Stimulated activated naive CD8-positive, alpha-beta T cell treated with anti-CD3 and anti-CD28 coated beads, Interleukin-15, Interleukin-2, amounts not matched to agents 100 ng/mL and 50 ng/mL, for 24 hours (primary cell): ENCODE measurements at regions not wholly inside any gene's neighbourhood (a gene's known extent, or its start where the extent isn't known, plus 50 kb on each side); places are given as distances from the start of the nearest gene placed in this dataset.
"Not testable (repeated sequence)": the region's sequence is repeated elsewhere in the genome, so short reads cannot be mapped to it uniquely, and the experiment has no call there.

Source experiments
- H3K27ac Mint-ChIP-seq: one replicate; pipeline ENCODE4 v1.8.0; 2021; ENCODE audit warnings: mild to moderate bottlenecking, mixed read lengths
- H3K27me3 Mint-ChIP-seq: one replicate; pipeline ENCODE4 v1.8.0; 2021; ENCODE audit warnings: mixed read lengths
- H3K36me3 Mint-ChIP-seq: one replicate; pipeline ENCODE4 v1.8.0; 2021; ENCODE audit warnings: low read depth, mixed read lengths
- H3K4me1 Mint-ChIP-seq: one replicate; pipeline ENCODE4 v1.8.0; 2021; ENCODE audit warnings: low read depth, mixed read lengths
- H3K4me3 Mint-ChIP-seq: one replicate; pipeline ENCODE4 v1.8.0; 2021; ENCODE audit warnings: mild to moderate bottlenecking, mixed read lengths
- H3K9me3 Mint-ChIP-seq: one replicate; pipeline ENCODE4 v1.8.0; 2021; ENCODE audit warnings: mixed read lengths

GRCh38 chr5:3092664-3093063 lies 341.2 kb upstream of the IRX2 start:
- Mint-ChIP-seq H3K9me3 (peaks cover 13% of the 10 kb centered on the region), H3K27ac (no peak overlapping the region), H3K27me3 (no peaks in the 10 kb centered on the region), H3K36me3 (no peaks in the 10 kb centered on the region), H3K4me1 (no peaks in the 10 kb centered on the region), H3K4me3 (no peak overlapping the region)

- no peaks in the 10 kb centered on the region for H3K36me3 Mint-ChIP-seq
- H3K27me3 Mint-ChIP-seq = no peaks in the 10 kb centered on the region
- H3K27ac Mint-ChIP-seq = no peak overlapping the region
- H3K4me3 Mint-ChIP-seq = no peak overlapping the region
- H3K4me1 Mint-ChIP-seq = no peaks in the 10 kb centered on the region
- H3K9me3 Mint-ChIP-seq = peaks cover 13% of the 10 kb centered on the region
Measured at GRCh38 chr5:3092211-3092610, 340.7 kb upstream of the IRX2 start.

- H3K27me3 Mint-ChIP-seq = no peaks in the 10 kb centered on the region
- H3K27ac Mint-ChIP-seq = no peak overlapping the region
- H3K9me3 Mint-ChIP-seq = peaks cover 13% of the 10 kb centered on the region
- H3K4me3 Mint-ChIP-seq = no peak overlapping the region
- H3K36me3 Mint-ChIP-seq = no peaks in the 10 kb centered on the region
- H3K4me1 Mint-ChIP-seq = no peaks in the 10 kb centered on the region
Measured at GRCh38 chr5:3091040-3091774, 339.7 kb upstream of the IRX2 start.

- H3K9me3 Mint-ChIP-seq = peaks cover 13% of the 10 kb centered on the region
- H3K4me1 Mint-ChIP-seq, H3K36me3 Mint-ChIP-seq, H3K4me3 Mint-ChIP-seq, H3K27ac Mint-ChIP-seq, H3K27me3 Mint-ChIP-seq: not testable (repeated sequence)
Measured at GRCh38 chr5:3090305-3090704, 338.8 kb upstream of the IRX2 start.

GRCh38 chr5:3080366-3080765 lies 328.9 kb upstream of the IRX2 start:
- no peaks in the 10 kb centered on the region for H3K36me3 Mint-ChIP-seq
- peaks cover 27% of the 10 kb centered on the region for H3K9me3 Mint-ChIP-seq
- no peaks in the 10 kb centered on the region for H3K4me1 Mint-ChIP-seq
- no peak overlapping the region for H3K27ac Mint-ChIP-seq
- no peaks in the 10 kb centered on the region for H3K27me3 Mint-ChIP-seq
- no peak overlapping the region for H3K4me3 Mint-ChIP-seq

- no peak overlapping the region for H3K4me3 Mint-ChIP-seq
- H3K4me1 Mint-ChIP-seq = no peaks in the 10 kb centered on the region
- no peak overlapping the region for H3K27ac Mint-ChIP-seq
- H3K36me3 Mint-ChIP-seq = no peaks in the 10 kb centered on the region
- H3K9me3 Mint-ChIP-seq = peaks cover 19% of the 10 kb centered on the region
- H3K27me3 Mint-ChIP-seq = no peaks in the 10 kb centered on the region
Measured at GRCh38 chr5:3077684-3078083, 326.2 kb upstream of the IRX2 start.

GRCh38 chr5:3075309-3075708 lies 323.8 kb upstream of the IRX2 start:
- peaks cover 19% of the 10 kb centered on the region for H3K9me3 Mint-ChIP-seq

GRCh38 chr5:3068401-3068800 lies 316.9 kb upstream of the IRX2 start:
- H3K36me3 Mint-ChIP-seq = no peaks in the 10 kb centered on the region
- no peak overlapping the region for H3K4me3 Mint-ChIP-seq
- H3K27me3 Mint-ChIP-seq = no peaks in the 10 kb centered on the region
- H3K4me1 Mint-ChIP-seq = no peaks in the 10 kb centered on the region
- H3K27ac Mint-ChIP-seq = no peak overlapping the region
- peaks cover 15% of the 10 kb centered on the region for H3K9me3 Mint-ChIP-seq

More at GRCh38 chr5:3075309-3075708, 323.8 kb upstream of the IRX2 start:
- no peaks in the 10 kb centered on the region for H3K4me1 Mint-ChIP-seq
- no peaks in the 10 kb centered on the region for H3K27me3 Mint-ChIP-seq
- H3K27ac Mint-ChIP-seq = no peak overlapping the region
- no peaks in the 10 kb centered on the region for H3K36me3 Mint-ChIP-seq
- H3K4me3 Mint-ChIP-seq = no peak overlapping the region

GRCh38 chr5:3060283-3060682 lies 308.8 kb upstream of the IRX2 start:
- H3K4me1 Mint-ChIP-seq = no peaks in the 10 kb centered on the region
- H3K9me3 Mint-ChIP-seq = peaks cover 18% of the 10 kb centered on the region
- H3K27me3 Mint-ChIP-seq = no peaks in the 10 kb centered on the region
- no peak overlapping the region for H3K27ac Mint-ChIP-seq
- no peak overlapping the region for H3K4me3 Mint-ChIP-seq
- H3K36me3 Mint-ChIP-seq = no peaks in the 10 kb centered on the region

- H3K4me3 Mint-ChIP-seq = no peak overlapping the region
- peaks cover 18% of the 10 kb centered on the region for H3K9me3 Mint-ChIP-seq
- no peaks in the 10 kb centered on the region for H3K36me3 Mint-ChIP-seq
- H3K27me3 Mint-ChIP-seq = no peaks in the 10 kb centered on the region
- H3K27ac Mint-ChIP-seq = no peak overlapping the region
- H3K4me1 Mint-ChIP-seq = no peaks in the 10 kb centered on the region
Measured at GRCh38 chr5:3059488-3059887, 308.0 kb upstream of the IRX2 start.

- no peak overlapping the region for H3K4me3 Mint-ChIP-seq
- no peaks in the 10 kb centered on the region for H3K4me1 Mint-ChIP-seq
- H3K36me3 Mint-ChIP-seq = no peaks in the 10 kb centered on the region
- no peak overlapping the region for H3K27ac Mint-ChIP-seq
- peaks cover 18% of the 10 kb centered on the region for H3K9me3 Mint-ChIP-seq
- no peaks in the 10 kb centered on the region for H3K27me3 Mint-ChIP-seq
Measured at GRCh38 chr5:3058942-3059341, 307.5 kb upstream of the IRX2 start.

- no peaks in the 10 kb centered on the region for H3K4me1 Mint-ChIP-seq
- no peaks in the 10 kb centered on the region for H3K36me3 Mint-ChIP-seq
- H3K27ac Mint-ChIP-seq = no peak overlapping the region
- no peak overlapping the region for H3K4me3 Mint-ChIP-seq
- H3K27me3 Mint-ChIP-seq = no peaks in the 10 kb centered on the region
- peaks cover 23% of the 10 kb centered on the region for H3K9me3 Mint-ChIP-seq
Measured at GRCh38 chr5:3056866-3057265, 305.4 kb upstream of the IRX2 start.

- no peaks in the 10 kb centered on the region for H3K4me1 Mint-ChIP-seq
- no peaks in the 10 kb centered on the region for H3K36me3 Mint-ChIP-seq
- no peak overlapping the region for H3K27ac Mint-ChIP-seq
- H3K27me3 Mint-ChIP-seq = no peaks in the 10 kb centered on the region
- no peak overlapping the region for H3K4me3 Mint-ChIP-seq
- peaks cover 12% of the 10 kb centered on the region for H3K9me3 Mint-ChIP-seq
Measured at GRCh38 chr5:3051400-3051799, 299.9 kb upstream of the IRX2 start.

GRCh38 chr5:3050863-3051262 lies 299.4 kb upstream of the IRX2 start:
- Mint-ChIP-seq H3K4me1 (no peaks in the 10 kb centered on the region), H3K9me3 (peaks cover 12% of the 10 kb centered on the region), H3K27ac (no peak overlapping the region), H3K4me3 (no peak overlapping the region), H3K27me3 (no peaks in the 10 kb centered on the region), H3K36me3 (no peaks in the 10 kb centered on the region)

GRCh38 chr5:3049261-3049660 lies 297.8 kb upstream of the IRX2 start:
- Mint-ChIP-seq H3K4me3 (no peak overlapping the region), H3K27ac (no peak overlapping the region), H3K4me1 (no peaks in the 10 kb centered on the region), H3K9me3 (peaks cover 12% of the 10 kb centered on the region), H3K36me3 (no peaks in the 10 kb centered on the region), H3K27me3 (no peaks in the 10 kb centered on the region)

- H3K27ac Mint-ChIP-seq = no peak overlapping the region
- H3K27me3 Mint-ChIP-seq = no peaks in the 10 kb centered on the region
- H3K4me3 Mint-ChIP-seq = no peak overlapping the region
Measured at GRCh38 chr5:3047212-3047774, 295.8 kb upstream of the IRX2 start.

More at GRCh38 chr5:3047212-3047774, 295.8 kb upstream of the IRX2 start:
- Mint-ChIP-seq H3K36me3 (no peaks in the 10 kb centered on the region), H3K9me3 (peaks cover 20% of the 10 kb centered on the region), H3K4me1 (no peaks in the 10 kb centered on the region)
